ENCODE measurements at regions not wholly inside any gene's neighbourhood (a gene's known extent, or its start where the extent isn't known, plus 50 kb on each side); places are given as distances from the start of the nearest gene placed in this dataset.

- no peak for DNase-seq (ENCODE audit: low read depth)
- no peak overlapping the region for H3K4me3 ChIP-seq (ENCODE audit: low read depth, low read length)
- TF ChIP-seq CTCF (IDR thresholded peaks at IDR 0.05; ENCODE audit: insufficient read depth, low read length): no peak
Observed at GRCh38 chr3:621714-622113, 425.2 kb downstream of the CHL1 start.

GRCh38 chr3:622314-622713, 425.8 kb downstream of the CHL1 start:
- TF ChIP-seq CTCF (IDR thresholded peaks at IDR 0.05; ENCODE audit: insufficient read depth, low read length): no peak
- no peak overlapping the region for H3K4me3 ChIP-seq (ENCODE audit: low read depth, low read length)
- DNase-seq (ENCODE audit: low read depth): no peak

- TF ChIP-seq CTCF (IDR thresholded peaks at IDR 0.05; ENCODE audit: insufficient read depth, low read length): no peak
- H3K4me3 ChIP-seq (ENCODE audit: low read depth, low read length): no peak overlapping the region
- no peak for DNase-seq (ENCODE audit: low read depth)
Observed at GRCh38 chr3:623914-624545, 427.5 kb downstream of the CHL1 start.

- TF ChIP-seq CTCF (IDR thresholded peaks at IDR 0.05; ENCODE audit: insufficient read depth, low read length): no peak
- peak; percentile 14 for DNase-seq (ENCODE audit: low read depth)
- H3K4me3 ChIP-seq (ENCODE audit: low read depth, low read length): no peak overlapping the region
Observed at GRCh38 chr3:632571-633170, 436.1 kb downstream of the CHL1 start.

GRCh38 chr3:634511-634910, 437.9 kb downstream of the CHL1 start:
- no peak for DNase-seq (ENCODE audit: low read depth)
- no peak for TF ChIP-seq CTCF (IDR thresholded peaks at IDR 0.05; ENCODE audit: insufficient read depth, low read length)
- H3K4me3 ChIP-seq (ENCODE audit: low read depth, low read length): no peak overlapping the region

GRCh38 chr3:635393-635792, 438.8 kb downstream of the CHL1 start:
- TF ChIP-seq CTCF (IDR thresholded peaks at IDR 0.05; ENCODE audit: insufficient read depth, low read length): no peak
- H3K4me3 ChIP-seq (ENCODE audit: low read depth, low read length): no peak overlapping the region
- DNase-seq (ENCODE audit: low read depth): no peak

- DNase-seq (ENCODE audit: low read depth): no peak
- no peak for TF ChIP-seq CTCF (IDR thresholded peaks at IDR 0.05; ENCODE audit: insufficient read depth, low read length)
- H3K4me3 ChIP-seq (ENCODE audit: low read depth, low read length): no peak overlapping the region
Observed at GRCh38 chr3:643376-643775, 446.8 kb downstream of the CHL1 start.

Data from fibroblast of the aortic adventitia (primary cell).